HG02970 (cell line): ENCODE measurements at regions not wholly inside any gene's neighbourhood (a gene's known extent, or its start where the extent isn't known, plus 50 kb on each side); places are given as distances from the start of the nearest gene placed in this dataset.
"Not testable (repeated sequence)": the region's sequence is repeated elsewhere in the genome, so short reads cannot be mapped to it uniquely, and the experiment has no call there.

Source experiments
- ATAC-seq: cut with Tn5 transposase; IDR thresholded peaks from one replicate; pipeline ENCODE4 v1.9.1; 2021; ENCODE audit warnings: mild to moderate bottlenecking, moderate library complexity, moderate number of reproducible peaks; ENCODE audit not compliant: unreplicated experiment, low FRiP score

DNA sequence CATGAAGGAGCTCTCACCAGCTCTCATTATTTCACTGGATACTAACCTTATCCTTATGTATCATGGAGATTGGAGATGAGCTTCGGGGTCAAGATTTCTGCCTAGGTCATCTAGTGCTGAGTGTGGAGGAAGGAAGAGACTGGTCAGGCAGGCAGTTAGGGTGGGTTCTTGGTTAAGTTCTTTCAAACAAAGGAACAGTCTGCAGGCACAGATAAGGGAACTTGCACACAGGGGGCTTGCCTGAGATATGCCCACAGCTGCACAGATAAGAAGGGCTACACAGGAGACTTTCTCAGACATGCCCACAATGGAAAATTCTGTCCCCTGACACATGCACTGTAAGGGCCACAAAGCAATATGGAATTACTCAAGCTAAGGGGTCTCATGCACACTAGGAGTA lies 904.1 kb downstream of the NLGN4X start:
- ATAC-seq: no peak

DNA sequence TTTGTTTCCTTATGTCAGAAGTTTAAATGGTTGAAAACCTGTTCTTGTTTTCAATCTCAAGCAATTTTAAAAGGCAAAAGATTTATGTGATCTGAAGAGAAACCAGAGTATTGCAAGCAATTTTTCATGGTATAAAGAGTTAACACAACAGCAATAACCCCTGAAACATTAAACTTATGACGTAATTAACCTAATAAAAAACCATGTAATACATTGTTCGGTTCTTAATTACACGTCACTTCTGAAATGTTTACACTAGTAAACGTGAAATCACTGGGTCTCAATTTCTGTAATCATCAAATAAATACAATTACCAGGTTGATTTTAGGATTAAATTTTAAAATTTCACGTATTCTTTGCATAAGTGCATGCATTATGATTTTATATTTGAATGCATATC lies 914.5 kb downstream of the NLGN4X start:
- no peak for ATAC-seq

DNA sequence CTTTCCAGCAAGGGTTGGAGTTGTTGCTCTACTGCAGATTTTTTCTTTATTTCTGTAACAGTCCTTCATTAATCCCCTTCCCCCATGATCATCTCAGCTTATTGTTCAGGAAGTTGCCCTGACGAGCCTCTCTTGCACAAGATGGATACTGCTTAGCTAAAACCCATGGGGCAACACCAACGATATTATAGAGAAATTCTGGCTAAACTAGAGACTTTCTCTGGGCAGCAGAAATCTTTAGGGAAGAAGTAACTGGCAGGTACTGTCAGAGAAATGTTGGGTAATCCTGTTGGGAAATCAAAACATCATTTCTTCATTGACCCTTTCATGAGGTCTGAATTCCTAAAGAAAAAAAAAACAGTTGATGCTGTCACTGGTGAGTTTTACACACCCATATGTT lies 921.3 kb downstream of the NLGN4X start:
- no peak for ATAC-seq

DNA sequence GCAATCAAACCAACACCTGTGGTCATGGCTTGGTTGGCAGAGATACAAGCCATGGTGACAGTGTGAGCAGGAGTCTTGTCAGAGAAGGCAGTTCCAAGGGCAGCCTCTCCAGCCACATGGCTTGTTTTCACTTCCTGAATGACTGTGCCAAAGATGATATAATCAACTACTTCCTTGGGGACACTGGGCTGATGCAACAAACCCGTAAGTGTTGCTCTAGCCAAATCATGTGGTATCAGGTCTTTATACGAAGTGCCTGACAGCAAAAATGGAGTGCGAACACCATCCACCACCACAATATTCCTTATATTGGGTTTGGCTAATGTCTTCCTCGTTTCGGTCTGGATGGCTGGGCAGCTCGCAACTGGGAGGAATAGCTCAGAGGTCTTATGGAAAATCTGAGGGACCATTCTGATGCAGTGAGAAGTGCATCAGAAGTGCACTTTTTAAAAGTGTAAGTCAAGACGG lies 922.0 kb downstream of the NLGN4X start:
- no peak for ATAC-seq

DNA sequence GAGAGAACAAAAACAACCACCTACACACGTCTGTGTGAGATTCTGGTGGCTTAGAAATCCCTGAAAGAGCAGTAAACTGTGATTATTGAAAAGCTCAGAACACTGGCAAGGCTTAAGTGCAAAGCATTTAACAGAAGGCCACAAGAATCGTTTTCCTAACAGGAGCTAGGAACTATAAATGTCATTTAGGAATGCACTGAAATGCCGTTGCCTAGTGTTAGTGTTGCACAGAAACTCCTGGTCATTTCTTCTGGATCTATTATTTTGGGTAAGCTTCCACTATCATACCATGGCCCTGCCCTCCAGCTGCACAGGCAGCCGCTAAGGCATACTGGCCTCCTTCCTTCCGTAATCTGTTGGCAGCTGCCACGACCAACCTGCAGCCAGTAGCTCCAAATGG lies 923.2 kb downstream of the NLGN4X start:
- no peak for ATAC-seq

DNA sequence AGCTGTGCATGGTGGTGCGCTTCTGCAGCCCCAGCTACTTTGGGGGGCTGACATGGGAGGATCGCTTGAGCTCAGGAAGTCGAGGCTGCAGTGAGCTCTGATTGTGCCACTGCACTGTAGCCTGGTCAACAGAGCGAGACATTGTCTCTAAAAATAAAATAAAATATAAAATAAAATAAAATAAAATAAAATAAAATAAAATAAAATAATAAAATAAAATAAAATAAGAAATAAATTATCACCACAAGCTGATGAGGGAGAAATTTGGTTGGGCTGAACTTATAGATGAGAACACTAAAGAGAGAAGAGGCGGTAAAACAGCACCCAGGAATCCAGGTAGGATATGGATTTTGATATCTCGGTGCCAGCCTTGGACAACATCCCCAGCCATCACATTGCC lies 933.7 kb downstream of the NLGN4X start:
- no peak for ATAC-seq

DNA sequence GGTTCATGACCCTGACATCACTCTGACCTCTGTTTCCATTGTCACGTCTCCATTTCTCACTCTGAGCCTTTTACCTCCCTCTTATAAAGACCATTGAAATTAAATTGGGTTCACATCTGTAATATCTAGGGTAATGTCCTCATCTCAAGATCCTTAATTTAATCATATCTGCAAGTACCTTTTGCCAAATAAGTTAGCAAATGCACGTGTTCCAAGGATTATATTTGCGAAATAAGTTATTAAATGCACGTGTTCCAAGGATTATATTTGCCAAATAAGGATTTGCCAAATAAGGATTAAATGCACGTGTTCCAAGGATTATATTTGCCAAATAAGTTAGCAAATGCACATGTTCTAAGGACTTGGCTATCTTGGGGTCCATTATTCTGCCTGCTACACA lies 938.0 kb downstream of the NLGN4X start:
- no peak for ATAC-seq

DNA sequence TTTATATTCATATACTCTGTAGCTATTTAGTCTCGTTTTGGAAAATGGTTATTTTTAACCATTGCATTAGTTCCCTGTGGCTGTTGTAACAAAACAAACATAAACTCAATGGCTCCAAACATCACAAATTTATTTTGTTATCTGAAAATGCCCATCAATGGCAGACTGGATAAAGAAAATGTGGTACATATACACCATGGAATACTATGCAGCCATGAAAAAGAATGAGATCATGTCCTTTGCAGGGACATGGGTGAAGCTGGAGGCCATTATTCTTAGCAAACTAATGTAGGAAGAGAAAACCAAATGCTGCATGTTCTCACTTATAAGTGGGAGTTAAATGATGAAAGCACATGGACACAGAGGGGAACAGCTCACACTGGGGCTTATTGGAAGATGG lies 938.7 kb downstream of the NLGN4X start:
- ATAC-seq: not testable (repeated sequence)

DNA sequence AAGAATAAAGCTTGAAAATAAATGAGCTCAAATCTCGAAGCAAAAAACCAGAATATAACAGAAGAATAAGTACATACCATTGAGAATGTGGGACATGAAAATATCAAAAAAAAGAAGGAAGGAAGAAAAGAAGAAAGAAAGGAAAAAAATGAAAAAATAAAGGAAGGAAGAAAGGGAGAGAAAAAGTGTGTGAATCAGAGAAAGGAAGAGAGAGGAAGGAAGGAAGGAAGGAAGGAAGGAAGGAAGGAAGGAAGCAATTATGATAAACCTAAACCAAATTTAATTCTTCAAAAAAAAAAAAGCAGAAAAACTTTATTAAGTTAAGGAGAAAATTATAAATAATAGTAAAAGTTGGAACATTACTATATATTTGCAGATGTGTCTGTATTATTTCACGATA lies 949.8 kb downstream of the NLGN4X start:
- no peak for ATAC-seq

DNA sequence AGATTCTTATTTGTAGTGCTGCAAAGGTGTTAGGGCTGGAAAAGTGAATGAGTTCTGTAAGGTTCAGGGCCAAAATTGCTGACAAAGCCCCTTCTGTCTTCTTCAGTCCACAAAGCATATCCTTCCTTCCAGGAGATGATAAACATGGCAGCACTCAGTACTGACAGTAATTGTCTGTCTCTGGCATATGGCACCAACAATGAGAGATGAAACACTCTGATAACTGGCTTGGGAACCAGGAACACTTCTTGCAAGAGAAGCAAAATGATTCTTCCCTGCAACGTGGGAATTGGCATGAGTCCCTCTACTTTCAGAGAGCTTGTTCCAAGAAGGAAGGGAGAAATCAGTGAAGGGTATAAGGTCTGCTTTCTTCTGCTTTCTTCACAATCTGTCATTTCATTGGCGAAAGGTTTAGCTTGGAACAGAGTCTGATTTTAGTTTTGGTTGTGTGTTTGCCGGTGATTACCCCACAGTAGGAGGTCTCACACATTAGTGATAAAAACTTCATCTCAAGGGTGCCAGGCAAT lies 963.3 kb downstream of the NLGN4X start:
- ATAC-seq: no peak

DNA sequence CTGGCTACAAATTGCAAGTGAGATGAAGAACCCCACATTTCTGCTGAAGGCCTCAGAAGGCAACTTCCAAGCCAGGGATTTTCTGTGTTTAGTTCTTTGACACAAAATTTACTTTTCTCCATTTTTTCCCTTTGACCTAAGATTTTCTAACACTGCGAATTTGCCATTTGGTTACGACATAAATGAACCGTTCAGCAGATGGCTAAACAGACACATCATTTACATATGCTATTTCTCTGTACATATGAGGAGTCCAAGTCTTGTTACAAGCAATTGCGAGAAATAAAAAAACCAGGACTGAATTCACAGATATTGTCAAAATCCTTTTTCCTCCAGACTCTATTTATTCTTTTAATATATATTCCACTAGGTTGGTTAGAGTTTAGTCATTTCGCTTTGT lies 978.6 kb downstream of the NLGN4X start:
- ATAC-seq: no peak

DNA sequence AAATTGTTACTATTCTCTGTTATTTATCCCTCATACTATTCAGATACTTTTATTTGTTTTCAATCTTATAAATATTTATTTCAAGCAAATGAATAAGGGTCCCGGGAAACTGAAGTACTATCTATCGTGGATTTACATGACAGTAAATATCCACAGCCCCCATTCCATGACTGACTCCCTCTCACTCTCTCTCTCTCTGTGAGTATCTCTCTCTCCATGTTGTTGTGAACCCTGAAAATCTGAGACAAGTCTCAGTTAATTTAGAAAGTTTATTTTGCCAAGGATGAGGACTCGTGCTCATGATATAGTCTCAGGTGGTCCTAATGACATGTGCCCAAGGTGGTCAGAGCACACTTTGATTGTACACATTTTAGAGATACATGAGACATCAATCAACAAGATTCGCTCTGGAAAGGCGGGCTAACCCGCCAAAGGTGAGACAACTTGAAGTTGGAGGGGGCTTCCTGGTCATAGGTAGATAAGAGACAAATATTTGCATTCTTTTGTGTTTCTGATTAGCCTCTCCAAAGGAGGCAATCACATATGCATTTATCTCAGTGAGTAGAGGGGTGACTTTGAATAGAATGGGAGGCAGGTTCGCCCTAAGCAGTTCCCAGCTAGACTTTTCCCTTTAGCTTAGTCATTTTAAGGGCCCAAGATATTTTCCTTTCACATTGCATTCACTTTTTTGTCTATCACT lies 986.4 kb downstream of the NLGN4X start:
- no peak for ATAC-seq

DNA sequence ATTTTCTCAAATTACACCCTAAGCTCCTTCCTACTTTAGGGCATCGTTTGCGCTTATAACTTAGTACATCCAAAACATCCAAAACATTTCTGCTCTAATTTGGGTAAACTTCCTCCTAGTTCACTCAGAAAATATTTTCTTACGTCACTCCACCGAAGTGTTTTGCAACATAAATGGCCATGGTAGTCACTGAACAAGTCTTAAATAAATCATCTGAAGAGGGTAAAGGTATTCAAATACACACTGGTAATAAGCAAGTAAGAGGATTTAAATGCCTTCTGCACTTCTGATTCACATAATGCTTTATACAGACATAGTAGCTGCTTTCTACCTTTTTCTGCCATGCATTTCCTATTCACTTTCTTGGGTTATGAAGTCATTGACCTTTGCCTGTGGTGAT lies 991.9 kb downstream of the NLGN4X start:
- ATAC-seq: no peak

DNA sequence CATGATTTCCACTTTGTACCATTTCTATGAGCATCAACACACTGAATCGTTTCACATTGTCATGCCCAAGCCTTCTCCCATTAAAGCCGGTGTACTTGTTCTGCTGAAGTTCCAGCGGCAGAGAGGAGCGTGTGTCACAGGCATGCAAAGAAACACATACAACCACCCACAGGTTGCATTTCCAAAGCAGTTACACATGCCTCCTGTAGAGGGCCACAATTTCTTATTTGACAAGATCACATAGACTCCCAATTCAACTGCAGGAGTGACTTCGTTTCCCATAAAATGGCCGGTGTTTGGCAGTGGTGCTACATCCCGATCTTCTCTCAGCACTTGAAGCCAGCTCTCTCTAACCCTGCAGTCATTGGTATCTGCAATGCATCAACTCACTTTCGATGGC lies 992.6 kb downstream of the NLGN4X start:
- ATAC-seq: no peak

DNA sequence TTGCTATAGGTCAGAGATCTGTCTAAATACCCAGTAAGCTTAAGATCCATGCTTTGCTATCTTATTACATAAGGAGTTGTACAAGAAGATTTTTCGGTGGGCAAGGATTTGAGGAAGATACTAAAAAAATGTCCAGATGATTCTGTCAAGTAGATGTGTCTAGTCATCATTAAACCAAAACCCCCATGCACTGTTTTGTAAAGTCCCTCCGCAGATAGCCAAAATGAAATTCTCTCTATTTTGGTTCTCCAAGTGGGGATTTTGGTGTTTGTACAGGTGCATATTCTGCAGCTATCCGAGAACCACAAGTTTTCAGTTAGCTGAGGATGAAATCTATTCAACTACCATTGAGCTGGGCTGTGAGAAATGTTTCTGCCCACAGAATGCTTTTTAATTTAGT lies 994.8 kb downstream of the NLGN4X start:
- ATAC-seq: no peak

DNA sequence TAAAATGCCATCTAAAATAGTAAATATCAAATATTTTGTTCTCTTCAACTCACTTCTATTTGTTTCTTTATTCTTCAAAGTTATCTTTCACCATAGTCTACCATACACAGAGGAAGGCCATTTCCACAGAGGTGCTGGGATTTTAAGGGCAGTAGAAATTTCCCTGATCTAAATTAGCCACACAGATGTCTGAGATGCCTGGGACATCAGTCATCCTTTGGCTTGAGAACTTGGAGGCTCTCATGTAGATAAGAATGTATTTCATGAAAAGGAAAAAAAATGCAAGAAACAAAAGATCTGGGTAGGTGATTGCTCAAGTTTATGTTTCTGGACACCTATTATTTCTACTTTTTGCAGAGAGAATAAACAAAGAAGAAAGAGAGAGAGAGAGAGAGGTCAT lies 1008.2 kb downstream of the NLGN4X start:
- no peak for ATAC-seq

DNA sequence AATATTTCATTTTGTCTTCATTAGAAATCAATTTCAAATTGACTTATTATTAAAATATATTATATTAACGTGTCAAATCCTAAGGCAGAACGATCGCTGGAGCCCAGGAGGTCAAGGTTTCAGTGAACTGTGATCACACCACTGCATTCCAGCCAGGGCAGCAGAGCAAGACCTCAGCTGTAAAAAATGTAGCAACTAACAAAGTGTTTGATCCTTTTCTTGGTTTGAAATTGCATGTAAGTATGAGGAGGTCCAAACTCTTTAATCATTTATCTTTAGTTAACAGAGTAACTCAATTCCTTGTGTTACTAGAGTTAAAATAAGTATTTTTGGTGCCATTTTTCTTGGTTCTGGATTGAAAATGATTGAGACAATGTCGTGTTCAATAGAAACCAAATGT lies 1033.9 kb downstream of the NLGN4X start:
- no peak for ATAC-seq

DNA sequence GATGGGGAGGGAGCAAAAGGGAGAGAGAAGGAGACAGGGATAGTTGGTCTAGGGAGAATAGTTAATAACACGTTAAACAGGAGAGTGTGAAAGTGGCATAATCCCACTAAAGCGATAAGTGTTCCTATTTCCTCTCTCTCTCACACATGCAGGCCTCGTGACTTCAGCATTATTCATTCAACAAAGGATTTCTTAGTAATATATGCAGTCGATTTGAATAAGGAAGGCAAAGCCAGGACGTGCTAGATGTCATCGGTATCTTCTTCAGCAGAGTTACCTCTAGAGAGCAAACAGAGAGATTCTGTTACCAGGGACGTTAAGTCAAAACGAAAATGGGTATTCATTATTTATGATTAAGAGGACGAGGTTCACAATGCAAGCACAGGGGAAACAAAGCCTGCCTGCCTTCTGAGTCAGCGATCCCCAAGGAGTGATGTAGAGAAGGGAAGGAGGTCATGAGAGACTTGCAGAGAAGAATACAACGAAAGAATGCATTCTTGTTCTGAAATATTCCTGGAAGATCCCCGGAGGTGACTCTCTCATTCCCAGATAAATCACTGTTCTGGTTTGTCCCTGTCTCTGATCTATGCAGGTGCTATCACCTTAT lies 1048.4 kb downstream of the NLGN4X start:
- no peak for ATAC-seq

DNA sequence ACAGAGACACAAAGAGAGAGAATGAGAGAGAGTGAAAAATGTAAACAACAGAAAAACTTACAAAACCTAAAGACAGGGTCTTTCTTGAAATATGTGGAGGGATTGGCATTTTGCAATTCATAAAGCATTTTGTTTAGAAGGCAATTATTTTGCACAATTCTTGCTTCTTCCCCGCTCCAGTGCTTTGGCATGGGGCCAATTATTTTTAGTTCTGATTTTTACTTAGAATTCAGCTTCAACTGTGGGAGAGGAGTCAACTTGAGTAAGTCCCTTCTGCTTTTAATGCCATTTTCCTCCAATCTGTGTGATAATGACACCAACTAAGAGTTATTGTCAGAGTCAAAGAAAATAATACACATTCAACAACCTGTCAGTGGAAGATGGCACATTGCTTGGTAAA lies 1051.9 kb downstream of the NLGN4X start:
- ATAC-seq: no peak

DNA sequence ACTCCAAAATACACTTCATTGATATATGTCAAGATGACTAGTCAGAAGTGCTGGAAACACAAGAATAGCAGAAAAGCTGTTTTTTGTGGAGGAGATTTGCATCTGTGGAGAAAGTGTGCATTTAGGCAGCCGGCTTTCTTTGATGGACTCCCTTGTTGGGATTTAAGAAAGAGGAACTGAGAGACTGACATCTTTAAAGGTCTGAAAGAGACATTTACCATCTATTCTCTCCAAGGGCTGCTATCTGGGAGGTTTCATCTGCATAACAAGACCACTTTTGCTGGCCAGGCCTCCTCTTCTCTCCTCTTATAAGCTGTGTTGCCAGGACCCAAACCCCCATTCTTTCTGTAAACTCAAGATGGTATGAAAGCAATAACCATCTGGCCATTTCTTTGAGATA lies 1065.0 kb downstream of the NLGN4X start:
- ATAC-seq: no peak

DNA sequence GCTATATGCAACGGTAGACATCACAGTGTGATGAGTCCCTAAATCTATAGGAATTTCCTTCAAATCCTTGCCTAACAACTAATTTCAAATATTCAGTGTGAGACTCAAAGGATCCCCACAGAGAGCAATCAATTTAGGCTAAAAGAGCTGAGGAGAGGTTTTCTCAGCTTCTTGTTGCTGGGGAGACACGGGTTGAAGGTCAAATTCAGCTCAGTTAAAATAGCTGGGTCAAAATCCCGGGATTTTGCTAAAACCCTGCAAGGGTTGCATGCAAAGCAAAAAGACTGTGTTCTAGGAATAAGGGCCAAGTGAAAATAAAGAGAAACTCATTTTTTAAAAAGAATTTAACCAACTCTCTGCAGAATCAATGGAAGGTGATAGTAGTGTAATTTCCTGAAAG lies 1073.4 kb downstream of the NLGN4X start:
- ATAC-seq: no peak

DNA sequence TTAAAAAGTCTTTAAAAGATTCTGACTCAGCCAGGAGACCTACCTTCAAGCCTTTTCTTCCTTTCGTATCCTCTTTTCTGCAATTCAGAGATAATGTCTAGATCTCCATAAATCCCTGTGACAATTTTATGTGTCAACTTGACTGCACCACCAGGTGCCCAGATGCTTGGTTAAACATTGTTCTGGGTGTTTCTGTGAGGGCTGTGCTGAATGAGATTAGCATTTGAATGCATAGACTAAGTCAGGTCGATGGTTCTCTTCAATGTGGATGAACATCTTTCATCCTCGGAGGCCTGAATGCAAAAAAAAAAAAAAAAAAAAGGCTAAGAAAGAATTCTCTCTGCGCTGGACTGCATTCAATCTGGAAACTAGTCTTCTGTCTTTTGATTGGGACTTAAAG lies 1082.7 kb downstream of the NLGN4X start:
- no peak for ATAC-seq
